Spleen (tissue), 11 donors: ENCODE measurements at regions not wholly inside any gene's neighbourhood (a gene's known extent, or its start where the extent isn't known, plus 50 kb on each side); places are given as distances from the start of the nearest gene placed in this dataset.

Experiments
- DNase-seq: peaks from one replicate; pipeline ENCODE4 v3.0.0-alpha.2; 2020
- H3K27ac ChIP-seq, 8 donors: fragments of 200-600 bp; sonication (generic) in 7 of 8; 1 replicate in 4 of 8; 2 replicates in 4 of 8; pipeline versions ENCODE4 v1.5.0 to v1.8.0; 2016 to 2021; ENCODE audit warnings: inconsistent platforms in 4 of 8, mild to moderate bottlenecking in 4 of 8, moderate library complexity in 1 of 8
- H3K27me3 ChIP-seq, 7 donors: fragments of 200-600 bp; sonication (generic) in 6 of 7; replicated peaks in 1 of 7; 1 replicate in 4 of 7; 2 replicates in 3 of 7; pipeline versions ENCODE4 v1.5.0 to v1.8.0; 2016 to 2021; ENCODE audit warnings: inconsistent platforms in 3 of 7, mild to moderate bottlenecking in 1 of 7
- H3K36me3 ChIP-seq, 6 donors: fragments of 200-600 bp; sonication (generic) in 5 of 6; 1 replicate in 4 of 6; 2 replicates in 2 of 6; pipeline versions ENCODE4 v1.5.0 to v1.8.0; 2016 to 2021; ENCODE audit warnings: inconsistent platforms in 2 of 6
- H3K4me1 ChIP-seq, 6 donors: fragments of 200-600 bp; sonication (generic) in 5 of 6; 1 replicate in 3 of 6; 2 replicates in 3 of 6; pipeline versions ENCODE4 v1.5.0 to v1.8.0; 2016 to 2021; ENCODE audit warnings: inconsistent platforms in 3 of 6
- H3K4me3 ChIP-seq, 8 donors: fragments of 200-600 bp; sonication (generic) in 7 of 8; 1 replicate in 4 of 8; 2 replicates in 4 of 8; pipeline versions ENCODE4 v1.5.0 to v1.8.0; 2016 to 2021; ENCODE audit warnings: inconsistent platforms in 4 of 8, mild to moderate bottlenecking in 4 of 8, moderate library complexity in 2 of 8
- H3K9me3 ChIP-seq, 8 donors: fragments of 200-600 bp; sonication (generic) in 7 of 8; 1 replicate in 4 of 8; 2 replicates in 4 of 8; pipeline versions ENCODE4 v1.5.0 to v1.8.0; 2016 to 2021; ENCODE audit warnings: inconsistent platforms in 4 of 8
- CTCF ChIP-seq, 11 experiments: fragments of 200-600 bp in 7 of 11; fragments of 450-650 bp in 4 of 11; sonication (generic) in 4 of 11; IDR thresholded peaks in 8 of 11; conservative IDR thresholded peaks in 3 of 11; 1 replicate in 7 of 11; 2 replicates in 4 of 11; pipeline versions ENCODE4 v1.4.0 to v1.8.0; 2016 to 2021; ENCODE audit warnings: antibody characterized with exemption in 11 of 11, inconsistent platforms in 4 of 11, mild to moderate bottlenecking in 1 of 11
- POLR2A ChIP-seq, 3 donors: fragments of 450-650 bp; IDR thresholded peaks; one replicate each; pipeline ENCODE4 v1.5.1; 2017; ENCODE audit warnings: antibody characterized with exemption in 3 of 3, mild to moderate bottlenecking in 1 of 3
- POLR2AphosphoS5 ChIP-seq, 3 donors: sonication (generic); formaldehyde crosslinking; IDR thresholded peaks; one replicate each; pipeline ENCODE4 v1.5.1; 2017; ENCODE audit warnings: antibody characterized with exemption in 3 of 3
- WGBS, 5 donors: extraction: QIAGEN DNeasy Blood & Tissue Kit in 3 of 5; methylation state at CpG; one replicate each; pipeline versions ENCODE4 v1.1.5 to v1.1.7; 2013 to 2018; 5-methylcytosine and 5-hydroxymethylcytosine counted together
- intact Hi-C: fragments of 100-400 bp; cut with DNase I; formaldehyde crosslinking; loops from one replicate; pipeline ENCODE4 v1.15.0; 2023; ENCODE audit warnings: low total_unique reads
- donor health status: healthy with polysubstance abuse.
- donor health status: DM: no; HTN: no; CAD: no; lungs with moderate emphysema.
- donor health status: DM: no; HTN: no; CAD: no.
- donor health status: Bipolar disorder and iron deficiency.
- donor health status: healthy.
- donor health status: DM: no; HTN: no; CAD: no.
- donor health status: DM: yes; HTN: yes; CAD: no.

- Histone ChIP-seq H3K36me3 (no peaks in the 10 kb centered on the region), H3K4me3 (no peak overlapping the region), H3K27me3 (peaks cover 0 to 24% (median 6%) of the 10 kb centered on the region in 7 donors), H3K9me3 (no peaks in the 10 kb centered on the region), H3K27ac (no peak overlapping the region), H3K4me1 (no peaks in the 10 kb centered on the region)
- intact Hi-C loops = no loop called here
- no peak for TF ChIP-seq POLR2AphosphoS5 (IDR thresholded peaks at IDR 0.05)
- no peak for DNase-seq
- 36 to 55% (median 46%) methylated on average over 2 of the region's 2 CpGs for WGBS, 5 donors
Observed at GRCh38 chr11:123284454-123284853, 89.4 kb upstream of the CLMP start.

GRCh38 chr11:123282597-123282996, 87.5 kb upstream of the CLMP start:
- no peaks in the 10 kb centered on the region for H3K9me3 ChIP-seq
- no peak for DNase-seq
- TF ChIP-seq CTCF (IDR thresholded peaks at IDR 0.05 in 8 of 11, conservative IDR thresholded peaks at IDR 0.05 in 3 of 11) (no peak), POLR2AphosphoS5 (IDR thresholded peaks at IDR 0.05) (no peak), POLR2A (IDR thresholded peaks at IDR 0.05) (no peak)
- 69 to 88% (median 72%) methylated on average over 6 of the region's 6 CpGs for WGBS, 5 donors
- intact Hi-C loops = no loop called here
- peaks cover 0 to 23% (median 5%) of the 10 kb centered on the region in 7 donors for H3K27me3 ChIP-seq
- H3K36me3 ChIP-seq = no peaks in the 10 kb centered on the region
- no peak overlapping the region for H3K27ac ChIP-seq
- no peaks in the 10 kb centered on the region for H3K4me1 ChIP-seq
- H3K4me3 ChIP-seq = no peak overlapping the region

- DNase-seq = no peak
- Histone ChIP-seq H3K27ac (no peak overlapping the region), H3K36me3 (no peaks in the 10 kb centered on the region), H3K27me3 (no peaks in the 10 kb centered on the region), H3K4me3 (no peak overlapping the region), H3K9me3 (no peaks in the 10 kb centered on the region), H3K4me1 (no peaks in the 10 kb centered on the region)
- TF ChIP-seq POLR2AphosphoS5 (IDR thresholded peaks at IDR 0.05) (no peak), CTCF (IDR thresholded peaks at IDR 0.05 in 8 of 11, conservative IDR thresholded peaks at IDR 0.05 in 3 of 11) (no peak), POLR2A (IDR thresholded peaks at IDR 0.05) (no peak)
- intact Hi-C loops = no loop called here
- 65 to 86% (median 80%) methylated on average over 2 of the region's 2 CpGs for WGBS, 5 donors
Observed at GRCh38 chr11:123273616-123274015, 78.6 kb upstream of the CLMP start.

GRCh38 chr11:123272565-123272964, 77.5 kb upstream of the CLMP start:
- intact Hi-C loops = no loop called here
- Histone ChIP-seq H3K4me1 (peaks cover 0 to 4% (median 0%) of the 10 kb centered on the region in 6 donors), H3K27me3 (no peaks in the 10 kb centered on the region), H3K36me3 (no peaks in the 10 kb centered on the region), H3K9me3 (no peaks in the 10 kb centered on the region), H3K4me3 (no peak overlapping the region), H3K27ac (no peak overlapping the region)
- no peak for TF ChIP-seq POLR2AphosphoS5 (IDR thresholded peaks at IDR 0.05)
- no peak for TF ChIP-seq POLR2A (IDR thresholded peaks at IDR 0.05)
- no peak for TF ChIP-seq CTCF (IDR thresholded peaks at IDR 0.05 in 8 of 11, conservative IDR thresholded peaks at IDR 0.05 in 3 of 11)
- 72 to 95% (median 88%) methylated on average over 2 of the region's 2 CpGs for WGBS, 5 donors
- no peak for DNase-seq

GRCh38 chr11:123268156-123268555, 73.1 kb upstream of the CLMP start:
- H3K9me3 ChIP-seq = no peaks in the 10 kb centered on the region
- H3K27me3 ChIP-seq = peaks cover 0 to 15% (median 0%) of the 10 kb centered on the region in 7 donors
- no peaks in the 10 kb centered on the region for H3K36me3 ChIP-seq
- no peak overlapping the region for H3K27ac ChIP-seq
- no peak overlapping the region for H3K4me3 ChIP-seq
- intact Hi-C loops = no loop called here
- no peak for DNase-seq
- TF ChIP-seq POLR2A (IDR thresholded peaks at IDR 0.05) (no peak), POLR2AphosphoS5 (IDR thresholded peaks at IDR 0.05) (no peak), CTCF (IDR thresholded peaks at IDR 0.05 in 8 of 11, conservative IDR thresholded peaks at IDR 0.05 in 3 of 11) (no peak)
- WGBS, 5 donors = 55 to 71% (median 59%) methylated on average over 6 of the region's 6 CpGs
- H3K4me1 ChIP-seq = peaks cover 0 to 8% (median 2%) of the 10 kb centered on the region in 6 donors
